Liver (tissue), 8 donors: ENCODE measurements at regions not wholly inside any gene's neighbourhood (a gene's known extent, or its start where the extent isn't known, plus 50 kb on each side); places are given as distances from the start of the nearest gene placed in this dataset.

ENCODE experiments used
- DNase-seq: peaks from one replicate; pipeline ENCODE4 v3.0.0-alpha.2; 2017; ENCODE audit warnings: low spot score
- H3K27ac ChIP-seq, 2 donors: one replicate each; pipeline ENCODE4 v1.7.0; 2013; ENCODE audit warnings: inconsistent platforms in 2 of 2, low read length in 2 of 2, control low read depth in 1 of 2, low read depth in 1 of 2, mild to moderate bottlenecking in 1 of 2
- H3K27me3 ChIP-seq, 4 donors: one replicate each; pipeline versions ENCODE4 v1.6.1 to v1.7.0; 2013; ENCODE audit warnings: low read length in 3 of 4, inconsistent platforms in 1 of 4, mild to moderate bottlenecking in 1 of 4, moderate library complexity in 1 of 4; ENCODE audit not compliant: control insufficient read depth in 4 of 4, insufficient read depth in 4 of 4
- H3K36me3 ChIP-seq, 4 donors: one replicate each; pipeline versions ENCODE4 v1.6.1 to v1.7.0; 2013; ENCODE audit warnings: low read length in 3 of 4, mild to moderate bottlenecking in 3 of 4, low read depth in 1 of 4, moderate library complexity in 1 of 4; ENCODE audit not compliant: control insufficient read depth in 4 of 4, insufficient read depth in 3 of 4
- H3K4me1 ChIP-seq, 4 donors: one replicate each; pipeline versions ENCODE4 v1.6.1 to v1.7.0; 2013; ENCODE audit warnings: low read length in 3 of 4, mild to moderate bottlenecking in 3 of 4, moderate library complexity in 1 of 4; ENCODE audit not compliant: control insufficient read depth in 4 of 4, insufficient read depth in 4 of 4
- H3K4me3 ChIP-seq, 3 donors: one replicate each; pipeline versions ENCODE4 v1.6.1 to v1.7.0; 2013; ENCODE audit warnings: low read length in 3 of 3, control low read depth in 1 of 3, low read depth in 1 of 3, mild to moderate bottlenecking in 1 of 3
- H3K9ac ChIP-seq, 2 donors: one replicate each; pipeline ENCODE4 v1.7.0; 2013; ENCODE audit warnings: low read length in 2 of 2, mild to moderate bottlenecking in 2 of 2, moderate library complexity in 2 of 2, control low read depth in 1 of 2, low read depth in 1 of 2
- H3K9me3 ChIP-seq, 4 donors: one replicate each; pipeline versions ENCODE4 v1.6.1 to v1.7.0; 2013; ENCODE audit warnings: low read length in 3 of 4; ENCODE audit not compliant: control insufficient read depth in 4 of 4
- CTCF ChIP-seq: fragments of 150-350 bp; IDR thresholded peaks from 2 replicates; pipeline ENCODE4 v1.5.1; 2017; ENCODE audit warnings: improper control_type of control experiment, low read depth, low read length; ENCODE audit not compliant: missing input control
- EGR1 ChIP-seq, 2 donors: IDR thresholded peaks; 2 replicates each; pipeline ENCODE4 v1.6.1; 2016 to 2018; ENCODE audit warnings: antibody characterized with exemption in 2 of 2, low read depth in 2 of 2
- FOXA2 ChIP-seq: IDR thresholded peaks from 2 replicates; pipeline ENCODE4 v1.6.1; 2016; ENCODE audit warnings: antibody characterized with exemption
- HNF4G ChIP-seq: IDR thresholded peaks from 2 replicates; pipeline ENCODE4 v1.6.1; 2016; ENCODE audit warnings: antibody characterized with exemption
- JUND ChIP-seq, 2 donors: IDR thresholded peaks; 2 replicates each; pipeline ENCODE4 v1.6.1; 2016; ENCODE audit warnings: antibody characterized with exemption in 2 of 2
- NR2F2 ChIP-seq: IDR thresholded peaks from 2 replicates; pipeline ENCODE4 v1.6.1; 2016; ENCODE audit warnings: antibody characterized with exemption
- RAD21 ChIP-seq, 2 donors: IDR thresholded peaks; 2 replicates each; pipeline ENCODE4 v1.6.1; 2016; ENCODE audit warnings: antibody characterized with exemption in 2 of 2, mild to moderate bottlenecking in 2 of 2
- REST ChIP-seq: IDR thresholded peaks from 2 replicates; pipeline ENCODE4 v1.6.1; 2016; ENCODE audit warnings: antibody characterized with exemption, mild to moderate bottlenecking
- SP1 ChIP-seq: IDR thresholded peaks from 2 replicates; pipeline ENCODE4 v1.6.1; 2018; ENCODE audit warnings: antibody characterized with exemption, mild to moderate bottlenecking
- TAF1 ChIP-seq: conservative IDR thresholded peaks from 2 replicates; pipeline ENCODE4 v1.6.1; 2016; ENCODE audit warnings: antibody characterized with exemption, mild to moderate bottlenecking
- ZBTB33 ChIP-seq: IDR thresholded peaks from 2 replicates; pipeline ENCODE4 v1.6.1; 2016; ENCODE audit warnings: antibody characterized with exemption
- WGBS: extraction: QIAGEN DNeasy Blood & Tissue Kit; methylation state at CpG from one replicate; pipeline ENCODE4 v1.1.7; 2013; 5-methylcytosine and 5-hydroxymethylcytosine counted together
- TF ChIP-seq, protein P1 (sequence below): IDR thresholded peaks from 2 replicates; pipeline ENCODE4 v1.6.1; 2016; ENCODE audit warnings: antibody characterized with exemption
- donor health status: healthy.
- donor health status: healthy.
- donor health status: healthy.
- donor health status: healthy.
- donor health status: healthy.

DNA sequence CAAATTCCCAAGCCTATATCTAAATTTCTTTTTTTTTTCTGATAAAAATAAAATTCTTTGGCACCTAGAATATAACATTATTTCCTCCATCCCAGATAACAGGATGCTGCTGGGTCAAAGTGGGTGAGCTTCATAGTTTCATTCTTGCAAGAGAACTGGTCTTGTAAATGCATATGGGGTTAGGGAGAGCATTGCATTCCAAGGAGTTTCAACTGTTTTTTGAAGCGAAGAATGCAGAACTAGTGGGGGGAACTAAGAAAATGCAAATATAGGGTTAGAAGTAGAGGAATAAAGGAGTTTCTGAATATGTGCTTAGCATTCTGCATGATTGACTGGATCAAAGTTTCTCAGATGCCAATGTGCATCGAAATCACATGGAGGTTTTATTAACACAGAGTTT, 347.2 kb upstream of the XYLT1 start:
- WGBS: 68% methylated on average over 2 of the region's 2 CpGs
- H3K27me3 ChIP-seq: no peaks in the 10 kb centered on the region
- H3K4me3 ChIP-seq: no peak overlapping the region
- H3K4me1 ChIP-seq: no peaks in the 10 kb centered on the region
- peaks cover 0 to 4% (median 1%) of the 10 kb centered on the region in 4 donors for H3K9me3 ChIP-seq
- no peak overlapping the region for H3K27ac ChIP-seq
- DNase-seq: no peak
- no peaks in the 10 kb centered on the region for H3K36me3 ChIP-seq
- no peak for TF ChIP-seq RAD21 (IDR thresholded peaks at IDR 0.05)
- no peak for TF ChIP-seq JUND (IDR thresholded peaks at IDR 0.05)
- no peak overlapping the region for H3K9ac ChIP-seq

GRCh38 chr16:17817260-17817659, 346.5 kb upstream of the XYLT1 start:
- TF ChIP-seq NR2F2 (no peak), CTCF (no peak), FOXA2 (no peak), REST (no peak), EGR1 (IDR thresholded peaks at IDR 0.05; ENCODE audit: low read depth in 2 of 2) (no peak)
- no peak for DNase-seq
- H3K27ac ChIP-seq: no peak overlapping the region
- H3K4me1 ChIP-seq: no peaks in the 10 kb centered on the region
- no peaks in the 10 kb centered on the region for H3K36me3 ChIP-seq
- H3K4me3 ChIP-seq: no peak overlapping the region
- WGBS: 47% methylated on average over 1 of the region's 1 CpG
- H3K9me3 ChIP-seq: peaks cover 0 to 4% (median 1%) of the 10 kb centered on the region in 4 donors
- H3K9ac ChIP-seq: no peak overlapping the region
- H3K27me3 ChIP-seq: no peaks in the 10 kb centered on the region

DNA sequence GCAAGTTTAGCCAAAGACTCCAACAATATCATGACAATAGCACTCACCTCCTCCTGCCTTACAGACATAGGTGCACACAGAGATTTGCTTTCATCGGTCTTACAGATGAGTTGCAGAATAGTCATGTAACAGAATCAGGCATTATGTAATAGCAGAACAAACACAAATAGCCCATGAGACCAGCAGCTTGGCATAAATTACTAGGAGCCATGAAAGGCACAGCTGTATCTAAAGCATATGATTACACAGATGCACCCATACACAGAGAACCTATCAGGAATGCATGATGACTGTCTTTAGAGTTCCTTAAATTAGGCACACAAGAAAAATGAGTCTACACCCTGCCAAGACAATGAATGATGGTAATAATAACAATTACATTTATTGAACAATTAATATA, 342.0 kb upstream of the XYLT1 start:
- Histone ChIP-seq H3K4me3 (no peak overlapping the region), H3K9me3 (peaks cover 0 to 4% (median 1%) of the 10 kb centered on the region in 4 donors), H3K27ac (no peak overlapping the region), H3K4me1 (no peaks in the 10 kb centered on the region), H3K27me3 (no peaks in the 10 kb centered on the region), H3K36me3 (no peaks in the 10 kb centered on the region), H3K9ac (no peak overlapping the region)
- TF ChIP-seq NR2F2 (no peak), TAF1 (no peak), SP1 (no peak), ZBTB33 (no peak), HNF4G (no peak), RAD21 (IDR thresholded peaks at IDR 0.05) (no peak), FOXA2 (no peak), REST (no peak), JUND (IDR thresholded peaks at IDR 0.05) (no peak)
- TF ChIP-seq, protein P1, sequence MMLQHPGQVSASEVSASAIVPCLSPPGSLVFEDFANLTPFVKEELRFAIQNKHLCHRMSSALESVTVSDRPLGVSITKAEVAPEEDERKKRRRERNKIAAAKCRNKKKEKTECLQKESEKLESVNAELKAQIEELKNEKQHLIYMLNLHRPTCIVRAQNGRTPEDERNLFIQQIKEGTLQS: no peak
- DNase-seq: no peak
- 74% methylated on average over 1 of the region's 1 CpG for WGBS
